Upper lobe of left lung (tissue), 6 donors: ENCODE measurements at regions not wholly inside any gene's neighbourhood (a gene's known extent, or its start where the extent isn't known, plus 50 kb on each side); places are given as distances from the start of the nearest gene placed in this dataset.
"Not testable (repeated sequence)": the region's sequence is repeated elsewhere in the genome, so short reads cannot be mapped to it uniquely, and the experiment has no call there.

Experiments
- ATAC-seq, 2 donors: fragments of 200-7000 bp; cut with Tn5 transposase; one replicate each; pipeline ENCODE4 v1.9.1; 2022; ENCODE audit warnings: mild to moderate bottlenecking in 2 of 2, moderate library complexity in 2 of 2; ENCODE audit not compliant: low FRiP score in 2 of 2
- DNase-seq, 2 donors: peaks; one replicate each; pipeline ENCODE4 v3.0.0-alpha.2; 2019 to 2020
- H3K27ac ChIP-seq, 4 donors: fragments of 200-600 bp; sonication (generic); one replicate each; pipeline ENCODE4 v1.5.1; 2016 to 2019
- H3K27me3 ChIP-seq, 4 donors: fragments of 200-600 bp; sonication (generic); one replicate each; pipeline ENCODE4 v1.5.1; 2017 to 2019
- H3K36me3 ChIP-seq, 4 donors: fragments of 200-600 bp; sonication (generic); one replicate each; pipeline ENCODE4 v1.5.1; 2016 to 2019
- H3K4me1 ChIP-seq, 4 donors: fragments of 200-600 bp; sonication (generic); one replicate each; pipeline ENCODE4 v1.5.1; 2018 to 2019
- H3K4me3 ChIP-seq, 4 donors: fragments of 200-600 bp; sonication (generic); one replicate each; pipeline ENCODE4 v1.5.1; 2017 to 2019; ENCODE audit warnings: mild to moderate bottlenecking in 2 of 4, moderate library complexity in 1 of 4
- H3K9me3 ChIP-seq, 4 donors: fragments of 200-600 bp; sonication (generic); one replicate each; pipeline ENCODE4 v1.5.1; 2018 to 2019
- EP300 ChIP-seq, 4 donors: sonication (generic); formaldehyde crosslinking; IDR thresholded peaks; one replicate each; pipeline ENCODE4 v1.5.1; 2017; ENCODE audit warnings: antibody characterized with exemption in 4 of 4, control low read depth in 2 of 4
- POLR2A ChIP-seq, 4 donors: fragments of 450-650 bp; IDR thresholded peaks; one replicate each; pipeline ENCODE4 v1.5.1; 2016 to 2017; ENCODE audit warnings: antibody characterized with exemption in 4 of 4, mild to moderate bottlenecking in 2 of 4
- POLR2AphosphoS5 ChIP-seq, 2 donors: sonication (generic); formaldehyde crosslinking; IDR thresholded peaks; one replicate each; pipeline ENCODE4 v1.5.1; 2017; ENCODE audit warnings: antibody characterized with exemption in 2 of 2
- WGBS, 2 donors: methylation state at CpG; one replicate each; pipeline ENCODE4 v1.1.5; 2017 to 2018; 5-methylcytosine and 5-hydroxymethylcytosine counted together
- TF ChIP-seq, protein P1 (sequence below), 6 experiments: fragments of 450-650 bp in 4 of 6; fragments of 200-600 bp in 2 of 6; sonication (generic) in 2 of 6; IDR thresholded peaks; one replicate each; pipeline ENCODE4 v1.5.1; 2016 to 2019; ENCODE audit warnings: antibody characterized with exemption in 6 of 6
- donor health status: DM: no; HTN: no; CAD: no; lungs with moderate emphysema.
- donor health status: DM: no; HTN: yes; CAD: no; lungs with severe emphysema.

DNA sequence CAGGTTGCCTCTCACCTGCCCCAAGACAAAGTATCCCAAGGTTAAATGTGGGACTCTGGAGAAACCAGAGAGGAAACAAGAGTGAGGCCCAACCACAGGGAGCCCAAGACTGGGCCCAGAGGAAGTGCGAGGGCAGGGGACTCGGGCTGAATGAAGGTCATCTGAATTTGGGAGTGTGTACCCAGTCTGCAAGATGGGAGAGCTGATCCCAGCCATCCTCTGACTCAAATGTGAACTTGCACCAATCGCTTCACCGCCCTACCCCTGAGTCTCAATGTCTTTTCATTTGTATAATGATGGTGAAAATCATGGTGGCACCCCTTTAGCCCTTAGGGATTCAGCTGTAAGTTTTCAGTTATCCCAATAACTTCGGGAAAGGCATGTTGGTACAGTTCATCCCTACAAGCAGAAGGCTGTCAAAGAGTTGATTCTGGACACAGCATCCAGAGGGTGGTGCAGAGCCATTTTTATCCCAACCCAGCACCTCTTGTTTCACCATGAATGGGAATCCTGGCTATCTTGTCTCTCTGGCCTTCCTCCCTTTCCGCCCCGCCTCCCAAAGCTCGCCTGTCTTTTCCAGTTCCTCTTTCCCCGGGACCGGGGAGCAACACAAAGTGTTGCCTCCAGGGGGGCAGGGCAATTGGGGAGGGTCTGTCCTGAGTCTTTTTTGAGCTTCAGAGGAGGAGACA lies 123.4 kb downstream of the NUFIP1 start:
- TF ChIP-seq POLR2A (IDR thresholded peaks at IDR 0.05) (no peak), EP300 (IDR thresholded peaks at IDR 0.05) (no peak), POLR2AphosphoS5 (IDR thresholded peaks at IDR 0.05) (no peak)
- TF ChIP-seq, protein P1, sequence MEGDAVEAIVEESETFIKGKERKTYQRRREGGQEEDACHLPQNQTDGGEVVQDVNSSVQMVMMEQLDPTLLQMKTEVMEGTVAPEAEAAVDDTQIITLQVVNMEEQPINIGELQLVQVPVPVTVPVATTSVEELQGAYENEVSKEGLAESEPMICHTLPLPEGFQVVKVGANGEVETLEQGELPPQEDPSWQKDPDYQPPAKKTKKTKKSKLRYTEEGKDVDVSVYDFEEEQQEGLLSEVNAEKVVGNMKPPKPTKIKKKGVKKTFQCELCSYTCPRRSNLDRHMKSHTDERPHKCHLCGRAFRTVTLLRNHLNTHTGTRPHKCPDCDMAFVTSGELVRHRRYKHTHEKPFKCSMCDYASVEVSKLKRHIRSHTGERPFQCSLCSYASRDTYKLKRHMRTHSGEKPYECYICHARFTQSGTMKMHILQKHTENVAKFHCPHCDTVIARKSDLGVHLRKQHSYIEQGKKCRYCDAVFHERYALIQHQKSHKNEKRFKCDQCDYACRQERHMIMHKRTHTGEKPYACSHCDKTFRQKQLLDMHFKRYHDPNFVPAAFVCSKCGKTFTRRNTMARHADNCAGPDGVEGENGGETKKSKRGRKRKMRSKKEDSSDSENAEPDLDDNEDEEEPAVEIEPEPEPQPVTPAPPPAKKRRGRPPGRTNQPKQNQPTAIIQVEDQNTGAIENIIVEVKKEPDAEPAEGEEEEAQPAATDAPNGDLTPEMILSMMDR (IDR thresholded peaks at IDR 0.05) = no peak
- ATAC-seq (no peak), DNase-seq (no peak)
- H3K27me3 ChIP-seq = no peaks in the 10 kb centered on the region
- H3K4me1 ChIP-seq = peaks cover 0 to 8% (median 0%) of the 10 kb centered on the region in 4 donors
- 75 to 87% methylated on average over 10 of the region's 10 CpGs for WGBS, 2 donors
- H3K9me3 ChIP-seq = no peaks in the 10 kb centered on the region
- H3K36me3 ChIP-seq = no peaks in the 10 kb centered on the region
- no peak overlapping the region for H3K27ac ChIP-seq
- no peak overlapping the region for H3K4me3 ChIP-seq

DNA sequence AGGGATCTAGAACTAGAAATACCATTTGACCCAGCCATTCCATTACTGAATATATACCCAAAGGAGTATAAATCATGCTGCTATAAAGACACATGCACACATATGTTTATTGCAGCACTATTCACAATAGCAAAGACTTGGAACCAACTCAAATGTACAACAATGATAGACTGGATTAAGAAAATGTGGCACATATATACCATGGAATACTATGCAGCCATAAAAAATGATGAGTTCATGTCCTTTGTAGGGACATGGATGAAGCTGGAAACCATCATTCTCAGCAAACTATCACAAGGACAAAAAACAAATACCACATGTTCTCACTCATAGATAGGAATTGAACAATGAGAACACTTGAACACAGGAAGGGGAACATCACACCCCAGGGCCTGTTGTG lies 125.6 kb downstream of the NUFIP1 start:
- not testable (repeated sequence) for DNase-seq, H3K4me1 ChIP-seq, H3K27ac ChIP-seq, H3K27me3 ChIP-seq, H3K4me3 ChIP-seq, ATAC-seq, H3K9me3 ChIP-seq, H3K36me3 ChIP-seq

DNA sequence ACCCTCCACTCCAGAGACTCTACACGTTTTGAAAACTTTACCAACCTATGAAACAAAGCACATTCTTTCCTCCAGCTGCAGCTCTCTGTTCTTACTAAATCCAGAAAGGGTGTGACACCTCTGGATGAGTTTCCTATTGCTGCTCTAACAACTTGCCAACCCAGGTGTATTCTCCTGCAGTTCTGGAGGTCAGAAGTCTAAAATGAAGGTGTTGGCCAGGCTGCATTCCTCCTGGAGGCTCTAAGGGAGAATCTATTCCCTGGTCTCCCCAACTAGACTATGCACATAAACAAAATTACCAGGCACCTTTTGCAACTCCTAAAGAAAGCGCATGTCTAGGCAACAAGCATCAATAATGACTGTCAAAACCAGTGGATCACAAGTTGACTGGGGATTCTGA lies 128.8 kb downstream of the NUFIP1 start:
- Histone ChIP-seq H3K4me1 (peaks cover 0 to 7% (median 0%) of the 10 kb centered on the region in 4 donors), H3K27me3 (no peaks in the 10 kb centered on the region), H3K27ac (no peak overlapping the region), H3K4me3 (no peak overlapping the region), H3K36me3 (no peaks in the 10 kb centered on the region), H3K9me3 (no peaks in the 10 kb centered on the region)
- DNase-seq = no peak
- ATAC-seq = no peak
- 71 to 77% methylated on average over 2 of the region's 2 CpGs for WGBS, 2 donors
- TF ChIP-seq POLR2AphosphoS5 (IDR thresholded peaks at IDR 0.05) = no peak
- no peak for TF ChIP-seq POLR2A (IDR thresholded peaks at IDR 0.05)
- TF ChIP-seq, protein P1 (IDR thresholded peaks at IDR 0.05) = no peak
- no peak for TF ChIP-seq EP300 (IDR thresholded peaks at IDR 0.05)

DNA sequence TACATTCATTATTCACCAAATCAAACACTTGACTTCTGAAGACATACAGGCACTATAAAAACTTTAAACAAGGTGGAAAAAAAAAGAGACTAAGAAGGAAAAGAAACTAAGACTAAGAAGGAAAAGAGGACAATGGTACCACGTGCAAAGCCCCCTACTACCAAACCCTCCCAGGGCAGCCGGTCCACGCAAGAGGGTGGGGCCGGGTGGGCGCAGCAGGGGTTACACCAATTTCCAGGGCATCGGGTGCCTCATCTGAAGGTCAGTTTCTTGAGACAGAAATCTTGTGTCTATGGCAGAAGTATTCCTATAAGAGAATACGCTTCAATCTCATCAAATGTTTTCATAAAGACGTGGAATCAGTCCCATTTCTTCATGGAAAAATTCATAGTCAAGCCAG lies 131.5 kb downstream of the NUFIP1 start:
- Histone ChIP-seq H3K27ac (no peak overlapping the region), H3K4me3 (no peak overlapping the region), H3K4me1 (peaks cover 0 to 7% (median 3%) of the 10 kb centered on the region in 4 donors), H3K9me3 (no peaks in the 10 kb centered on the region), H3K36me3 (no peaks in the 10 kb centered on the region), H3K27me3 (no peaks in the 10 kb centered on the region)
- no peak for ATAC-seq
- DNase-seq = peak in 1 of 2 donors; percentile 57
- TF ChIP-seq POLR2AphosphoS5 (IDR thresholded peaks at IDR 0.05) (no peak), POLR2A (IDR thresholded peaks at IDR 0.05) (no peak), EP300 (IDR thresholded peaks at IDR 0.05) (no peak)
- TF ChIP-seq, protein P1 (IDR thresholded peaks at IDR 0.05) = no peak
- WGBS, 2 donors = 64 to 80% methylated on average over 8 of the region's 8 CpGs

DNA sequence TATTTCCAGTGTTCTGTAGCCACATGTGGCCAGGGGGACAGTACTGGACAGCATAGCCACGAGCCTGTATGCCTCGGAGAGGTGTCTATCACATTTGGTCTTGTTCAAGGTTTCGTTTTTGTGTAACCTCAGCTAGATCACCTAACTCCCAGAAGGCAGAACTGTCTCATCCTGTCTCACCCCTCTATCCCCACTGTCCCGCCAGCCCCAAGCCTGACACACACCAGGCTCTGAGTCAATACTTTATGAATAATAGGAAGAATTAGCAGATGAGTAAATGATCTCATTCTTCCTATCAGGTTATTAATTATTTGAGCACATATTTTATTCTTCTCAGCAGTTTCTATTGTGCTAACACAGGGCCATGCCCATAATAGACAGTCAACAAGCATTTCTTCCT lies 132.2 kb downstream of the NUFIP1 start:
- Histone ChIP-seq H3K36me3 (no peaks in the 10 kb centered on the region), H3K9me3 (no peaks in the 10 kb centered on the region), H3K4me1 (peaks cover 0 to 7% (median 3%) of the 10 kb centered on the region in 4 donors), H3K27me3 (no peaks in the 10 kb centered on the region), H3K27ac (no peak overlapping the region), H3K4me3 (no peak overlapping the region)
- 84 to 86% methylated on average over 4 of the region's 4 CpGs for WGBS, 2 donors
- DNase-seq = no peak
- TF ChIP-seq POLR2A (IDR thresholded peaks at IDR 0.05) (no peak), POLR2AphosphoS5 (IDR thresholded peaks at IDR 0.05) (no peak), EP300 (IDR thresholded peaks at IDR 0.05) (no peak)
- TF ChIP-seq, protein P1 (IDR thresholded peaks at IDR 0.05) = no peak
- no peak for ATAC-seq
